ENCODE measurements at regions not wholly inside any gene's neighbourhood (a gene's known extent, or its start where the extent isn't known, plus 50 kb on each side); places are given as distances from the start of the nearest gene placed in this dataset.

- TF ChIP-seq FOXK2 (IDR thresholded peaks at IDR 0.05) (no peak), BHLHE40 (IDR thresholded peaks at IDR 0.05; ENCODE audit: borderline replicate concordance) (no peak), ELF4 (IDR thresholded peaks at IDR 0.05) (no peak), FOXM1 (IDR thresholded peaks at IDR 0.05; ENCODE audit: borderline replicate concordance) (no peak), ZNF384 (IDR thresholded peaks at IDR 0.05) (no peak)
Measured at GRCh38 chrX:104488811-104489210, 77.2 kb upstream of the IL1RAPL2 start.

Measured in HEK293T (cell line).